Islet of Langerhans (tissue), 1 donor: ENCODE measurements at regions not wholly inside any gene's neighbourhood (a gene's known extent, or its start where the extent isn't known, plus 50 kb on each side); places are given as distances from the start of the nearest gene placed in this dataset.

ENCODE experiments used
- FAIRE-seq: peaks from one replicate; lab custom pipeline; 2011; peaks lifted over from hg19 to GRCh38; lab: Jason Lieb, UNC

DNA sequence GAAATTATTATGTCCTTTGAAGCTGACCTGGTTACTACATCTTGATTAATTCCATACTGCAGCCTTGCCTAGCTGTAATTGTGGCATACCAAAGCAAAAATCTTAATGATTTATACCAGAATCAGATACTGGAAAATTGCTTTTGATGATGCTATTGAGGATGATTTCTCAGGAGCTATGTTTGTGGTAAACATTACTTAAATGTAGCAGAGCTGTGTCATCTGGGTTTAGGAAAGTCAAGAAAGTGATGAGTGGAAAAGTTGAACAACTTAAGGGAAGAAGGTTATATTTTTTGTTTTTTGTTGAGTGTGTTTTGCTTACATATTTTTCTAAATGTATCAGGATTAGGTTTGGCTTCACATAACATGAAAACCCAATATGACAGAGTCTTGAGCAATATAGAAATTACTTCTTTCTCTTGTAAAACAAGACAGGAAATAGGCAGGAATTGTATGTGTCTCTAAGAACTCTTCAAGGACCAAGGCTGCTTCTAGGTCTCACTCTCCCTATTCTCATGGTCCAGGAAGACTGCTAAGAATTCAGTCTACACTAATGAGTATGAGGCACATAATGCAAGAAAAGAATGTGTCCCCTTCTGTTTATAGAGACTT is 87.6 kb upstream of the MTPN start:
- FAIRE-seq, result no peak

DNA sequence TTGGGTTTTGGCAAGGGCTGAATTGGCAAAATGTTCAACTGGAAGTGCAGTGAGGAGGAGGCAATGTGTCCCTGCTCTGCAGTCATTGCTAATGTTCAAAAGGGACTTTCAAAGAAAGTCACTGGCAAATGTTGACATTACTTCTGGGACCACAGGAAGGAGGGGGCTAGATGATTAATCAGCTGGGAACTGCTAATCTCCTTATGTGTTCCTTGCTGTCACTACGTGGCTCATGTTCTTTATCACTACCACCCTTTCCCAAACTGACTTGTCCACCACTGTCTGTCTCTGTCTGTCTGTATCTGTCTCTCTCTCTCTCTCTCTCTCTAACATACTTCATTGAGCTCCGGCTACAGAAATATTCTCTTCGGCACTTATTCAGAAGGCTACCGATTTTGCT is 86.9 kb upstream of the MTPN start:
- FAIRE-seq, result no peak

DNA sequence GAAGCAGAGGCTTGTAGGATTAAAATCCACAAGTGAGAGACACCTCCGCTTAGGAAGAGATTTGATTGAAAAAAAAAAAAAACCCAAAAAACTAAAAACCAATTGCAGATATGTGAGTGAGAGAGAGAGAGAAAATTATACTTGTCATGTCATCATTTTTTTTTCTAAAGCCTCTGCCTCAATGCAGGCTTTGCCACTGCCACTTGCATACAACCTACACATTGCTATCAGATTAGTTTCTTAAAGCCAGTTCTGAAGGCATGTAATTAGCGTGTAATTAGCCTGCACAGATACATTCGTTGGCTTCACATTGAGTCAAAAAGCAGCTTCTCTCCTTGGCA is 86.1 kb upstream of the MTPN start:
- no peak for FAIRE-seq

DNA sequence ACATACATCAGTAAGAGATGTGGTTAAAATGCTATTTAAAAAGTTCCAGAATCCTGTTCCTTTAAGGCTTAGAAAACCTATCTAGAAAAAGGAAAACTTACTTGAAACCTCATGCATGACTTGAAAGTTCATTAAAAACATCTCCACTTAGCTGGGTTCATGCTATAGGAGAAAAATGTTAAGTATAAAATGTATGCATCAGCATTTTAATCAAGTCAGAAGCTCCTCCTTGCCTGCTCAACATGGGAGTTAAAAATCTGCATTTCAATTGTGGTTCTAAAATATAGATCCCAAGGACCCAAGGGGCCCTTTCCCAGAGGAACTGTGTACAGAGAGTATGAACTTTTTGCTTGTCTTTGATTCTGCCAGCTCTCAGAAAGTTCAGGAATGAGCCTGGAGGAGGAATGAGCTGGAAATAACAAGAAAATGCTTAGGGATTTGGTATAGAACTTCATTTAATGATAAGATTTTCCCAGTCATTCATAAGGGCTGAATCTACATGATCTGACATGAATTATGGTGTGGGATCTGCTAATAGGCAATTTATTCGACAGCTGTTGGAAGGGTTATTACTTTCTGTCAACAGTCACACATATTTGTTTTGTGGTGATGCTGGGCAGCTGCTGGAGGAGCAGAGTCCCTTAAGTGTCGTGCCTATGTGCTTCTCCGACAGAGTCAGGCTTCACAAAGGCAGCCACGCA is 85.6 kb upstream of the MTPN start:
- FAIRE-seq, result peak; percentile 65

DNA sequence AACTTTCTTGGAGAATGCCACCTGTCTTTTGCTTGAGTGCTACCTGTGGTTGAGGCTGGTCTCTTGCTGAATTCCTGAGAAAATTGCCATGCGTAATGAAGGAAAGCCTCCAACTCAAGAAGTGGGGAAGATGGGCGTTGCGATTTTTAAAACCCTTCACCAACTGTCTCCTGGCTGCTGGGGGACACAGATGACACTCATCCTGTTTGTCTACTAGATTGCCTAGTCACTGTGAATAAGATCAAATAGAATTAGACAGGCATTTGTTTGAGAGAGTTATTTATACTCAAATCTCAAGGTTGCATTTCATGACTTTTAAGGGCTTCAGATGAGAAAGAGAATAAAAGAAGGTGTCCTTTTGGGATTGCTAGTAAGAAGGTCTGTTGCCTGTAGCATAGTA is 84.3 kb upstream of the MTPN start:
- FAIRE-seq, result no peak

GRCh38 chr7:136058546-136058945 is 81.4 kb upstream of the MTPN start:
- FAIRE-seq, result no peak

DNA sequence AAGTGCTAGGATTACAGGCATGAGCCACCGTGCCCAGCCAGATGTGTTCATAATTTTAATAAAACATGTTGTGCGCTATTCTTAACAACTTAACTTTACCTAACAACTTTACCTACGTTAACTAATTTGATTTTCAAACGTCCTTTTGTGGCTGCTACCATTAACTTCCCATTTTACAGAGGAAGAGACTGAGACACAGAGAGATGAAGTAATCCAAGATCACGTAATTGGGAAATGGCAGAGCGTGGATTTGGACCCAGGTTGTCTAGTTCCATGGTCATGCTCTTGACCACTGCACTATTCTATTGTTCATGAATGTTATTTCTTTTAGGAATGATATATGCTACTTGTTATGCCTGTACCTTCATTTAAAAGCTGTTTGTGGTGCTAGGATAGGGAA is 80.3 kb upstream of the MTPN start:
- no peak for FAIRE-seq

DNA sequence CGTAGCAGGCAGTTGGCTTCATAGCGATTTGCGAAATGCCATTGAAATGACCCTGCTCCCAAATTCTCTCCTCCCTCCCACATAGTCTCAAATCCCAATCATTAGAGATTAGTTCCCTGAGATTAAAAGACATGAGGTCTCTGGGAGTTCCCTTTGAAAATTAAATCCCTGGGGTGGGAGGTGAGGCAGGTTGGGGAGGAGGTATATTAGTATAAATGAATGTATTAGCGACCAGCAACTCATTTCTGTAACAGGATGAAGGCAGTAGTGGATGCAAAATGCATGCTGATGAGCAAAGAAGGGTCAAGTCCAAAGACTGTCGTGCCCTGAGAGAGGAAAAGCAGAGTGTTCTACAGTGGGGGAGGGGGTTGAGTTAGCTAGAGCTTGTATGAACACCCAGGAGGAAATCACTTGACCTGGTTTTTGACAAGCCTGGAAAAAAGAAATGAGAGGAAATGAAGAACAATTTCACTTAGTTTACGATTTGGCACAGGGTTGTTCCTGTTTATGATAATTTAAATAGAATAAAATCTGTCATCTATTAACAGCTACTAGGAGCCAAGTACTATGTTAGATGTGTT is 79.6 kb upstream of the MTPN start:
- no peak for FAIRE-seq

DNA sequence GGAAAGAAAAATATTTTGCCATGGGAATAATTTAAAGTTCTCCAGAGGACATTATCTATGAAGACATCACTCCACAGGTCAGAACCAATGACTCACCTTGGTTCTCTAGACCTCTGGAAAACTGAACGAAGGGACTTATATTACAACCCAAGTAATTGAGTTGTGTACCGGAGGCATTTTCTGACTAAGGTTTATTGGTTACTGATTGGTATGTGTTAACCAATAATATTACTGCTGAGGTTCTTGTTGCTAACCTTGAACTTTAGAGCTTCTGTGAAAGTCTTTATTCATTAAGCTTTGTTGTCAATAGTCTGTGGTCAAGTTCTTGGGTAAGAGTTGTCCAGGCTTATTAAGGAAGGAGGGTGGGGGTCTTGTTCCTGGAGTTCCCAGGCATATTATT is 78.1 kb upstream of the MTPN start:
- FAIRE-seq, result no peak

- no peak for FAIRE-seq
Observed at GRCh38 chr7:136053689-136054485, 76.7 kb upstream of the MTPN start.

- FAIRE-seq, result no peak
Observed at GRCh38 chr7:136051203-136051928, 74.2 kb upstream of the MTPN start.

DNA sequence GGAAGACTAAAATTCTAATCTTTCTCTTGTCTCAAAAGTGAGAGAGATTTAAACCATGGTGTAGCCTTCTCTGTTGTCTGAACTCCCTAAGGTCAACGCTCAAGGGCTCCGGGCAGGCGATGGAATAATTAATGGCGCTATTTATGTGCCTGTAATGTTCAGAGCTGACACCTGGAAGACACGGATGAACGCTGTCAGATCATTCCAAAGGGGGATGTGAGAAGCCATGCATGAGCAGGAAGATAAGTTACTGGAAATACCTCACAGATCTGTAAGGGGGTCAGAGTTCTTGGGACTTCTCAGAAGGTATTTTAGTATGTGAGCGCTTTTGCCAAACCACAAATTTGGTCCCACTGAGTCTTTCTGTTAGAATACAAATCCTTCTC is 73.3 kb upstream of the MTPN start:
- FAIRE-seq, result no peak

DNA sequence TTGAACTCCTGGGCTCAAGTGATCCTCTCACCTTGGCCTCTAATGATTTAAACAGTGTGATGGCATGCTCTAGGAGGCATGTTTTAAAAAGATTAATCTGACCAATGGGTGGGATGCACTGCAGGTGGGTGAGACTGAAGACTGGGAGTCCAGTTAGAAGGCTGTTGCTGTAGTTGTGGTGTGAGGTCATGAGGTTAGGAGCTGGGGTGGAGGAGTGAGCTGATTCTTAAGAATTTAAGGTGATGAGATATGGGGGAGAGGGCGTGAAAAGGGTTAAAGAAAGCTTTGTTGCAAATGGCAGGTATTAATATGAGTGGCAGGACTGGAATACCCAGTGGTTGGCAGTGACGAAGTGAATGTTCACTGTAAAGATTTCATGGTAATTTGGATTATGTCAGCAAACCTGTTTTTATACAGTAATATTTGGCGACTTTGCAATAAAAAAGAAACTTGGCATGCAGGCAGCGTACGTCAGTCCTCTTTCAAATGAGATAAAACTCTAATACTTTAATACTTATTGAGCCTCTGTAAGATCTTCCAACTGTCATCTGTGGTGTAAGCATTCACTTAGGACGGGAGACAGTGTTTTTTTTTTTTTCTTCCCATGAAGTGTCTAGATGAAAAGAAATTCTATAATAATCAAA is 72.8 kb upstream of the MTPN start:
- no peak for FAIRE-seq

DNA sequence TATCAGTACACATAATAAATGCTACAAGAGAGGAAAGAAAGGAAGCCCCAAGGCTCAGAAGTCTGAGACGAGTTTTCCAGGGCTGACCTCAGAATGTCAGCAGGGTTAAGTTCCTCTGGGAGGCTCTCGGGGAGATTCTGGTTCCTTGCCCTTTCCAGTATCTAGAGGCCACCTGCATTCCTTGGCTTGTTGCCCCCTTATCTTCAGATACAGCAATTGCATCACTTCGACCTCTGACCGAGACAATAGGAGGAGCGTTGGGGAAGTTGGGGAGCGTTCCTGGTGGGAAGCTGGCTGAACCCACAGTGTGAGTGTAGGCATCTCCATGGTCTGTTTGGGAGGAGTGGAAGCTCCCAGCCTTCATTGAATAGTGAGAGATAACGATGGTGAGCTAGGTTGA is 72.0 kb upstream of the MTPN start:
- FAIRE-seq, result no peak

- no peak for FAIRE-seq
Observed at GRCh38 chr7:136046548-136046947, 69.4 kb upstream of the MTPN start.

DNA sequence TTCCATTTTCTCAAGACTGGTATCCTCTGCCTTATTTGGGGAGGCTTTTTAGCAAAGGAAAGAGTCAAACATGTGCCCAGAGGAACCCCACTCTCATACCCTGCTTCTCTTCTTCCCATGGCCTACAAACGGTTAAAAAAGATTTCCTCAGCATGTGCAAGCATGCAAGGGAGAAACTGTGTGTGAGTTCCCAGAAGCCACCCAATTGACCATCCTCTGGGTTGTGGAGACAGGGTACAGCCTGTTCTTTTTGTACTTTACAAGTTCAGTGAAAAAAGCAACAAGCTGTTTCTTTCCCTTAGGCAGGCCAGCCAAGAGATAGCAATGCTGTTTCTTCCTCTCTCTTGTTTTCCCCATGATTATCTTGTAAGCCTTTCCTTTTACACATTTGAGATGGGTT is 68.8 kb upstream of the MTPN start:
- FAIRE-seq, result no peak

- FAIRE-seq, result no peak
Observed at GRCh38 chr7:136045181-136045580, 68.0 kb upstream of the MTPN start.

- no peak for FAIRE-seq
Observed at GRCh38 chr7:136039577-136040345, 62.6 kb upstream of the MTPN start.

DNA sequence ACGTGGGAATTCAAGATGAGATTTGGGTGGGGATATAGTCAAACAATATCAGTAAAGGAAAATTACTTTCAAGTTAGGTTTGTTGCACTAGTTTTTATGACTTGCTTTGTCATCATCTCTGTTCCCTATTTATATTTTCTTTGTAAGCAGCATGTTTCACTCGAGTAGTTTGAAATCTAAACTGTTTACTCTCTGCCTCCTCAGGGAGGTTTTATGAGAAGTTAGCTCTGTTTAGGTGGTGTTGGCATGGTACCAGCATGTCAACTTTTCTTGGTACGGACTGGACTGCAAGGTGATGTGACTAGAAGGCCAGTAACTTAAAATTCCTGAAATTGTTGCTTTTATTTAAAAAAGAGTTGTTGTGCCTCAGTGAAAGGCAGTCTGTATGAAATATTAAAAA is 59.2 kb upstream of the MTPN start:
- FAIRE-seq, result no peak

DNA sequence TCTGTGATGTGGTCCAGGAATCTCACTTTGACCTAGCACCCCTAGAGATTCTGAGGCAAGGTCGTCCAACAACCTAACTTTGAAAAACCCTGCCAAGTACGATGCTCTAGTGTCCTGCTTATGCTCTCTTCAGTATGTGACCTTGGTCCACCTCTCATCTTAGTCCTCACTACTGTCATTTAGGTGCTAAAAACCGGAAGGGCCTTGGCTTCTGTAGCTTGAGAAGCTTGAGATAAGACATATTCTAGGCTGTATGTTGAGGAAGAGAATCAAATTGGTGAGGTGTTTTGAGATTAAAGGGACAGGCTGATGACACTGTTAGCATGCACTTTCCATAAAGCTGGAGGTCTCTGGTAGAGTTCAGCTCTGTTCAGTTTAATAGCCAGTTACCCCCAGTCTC is 57.0 kb upstream of the MTPN start:
- FAIRE-seq, result no peak

GRCh38 chr7:136033413-136034031 is 56.4 kb upstream of the MTPN start:
- no peak for FAIRE-seq
